Epithelial cell of proximal tubule (primary cell): ENCODE measurements at regions not wholly inside any gene's neighbourhood (a gene's known extent, or its start where the extent isn't known, plus 50 kb on each side); places are given as distances from the start of the nearest gene placed in this dataset.
"Not testable (repeated sequence)": the region's sequence is repeated elsewhere in the genome, so short reads cannot be mapped to it uniquely, and the experiment has no call there.

Experiments
- DNase-seq: peaks from one replicate; pipeline ENCODE4 v3.0.0-alpha.2; 2011; ENCODE audit warnings: low read depth
- H3K4me3 ChIP-seq: 2 replicates; pipeline ENCODE4 v1.5.1; 2011; ENCODE audit warnings: low read depth, mild to moderate bottlenecking, low read length
- CTCF ChIP-seq: conservative IDR thresholded peaks from 2 replicates; pipeline ENCODE4 v1.5.1; 2012; ENCODE audit warnings: low read depth, mild to moderate bottlenecking, low read length

GRCh38 chr7:121609208-121609607 lies 213.1 kb upstream of the FAM3C start:
- DNase-seq = no peak
- no peak overlapping the region for H3K4me3 ChIP-seq
- TF ChIP-seq CTCF = no peak

GRCh38 chr7:121608785-121609184 lies 212.7 kb upstream of the FAM3C start:
- no peak overlapping the region for H3K4me3 ChIP-seq
- no peak for DNase-seq
- no peak for TF ChIP-seq CTCF

- not testable (repeated sequence) for DNase-seq, H3K4me3 ChIP-seq
These were observed 212.1 kb upstream of the FAM3C start for GRCh38 chr7:121608183-121608582.

GRCh38 chr7:121605317-121605680 lies 209.2 kb upstream of the FAM3C start:
- DNase-seq = no peak
- no peak overlapping the region for H3K4me3 ChIP-seq
- TF ChIP-seq CTCF = peak; percentile 23

- no peak for DNase-seq
- no peak overlapping the region for H3K4me3 ChIP-seq
- no peak for TF ChIP-seq CTCF
These were observed 208.7 kb upstream of the FAM3C start for GRCh38 chr7:121604627-121605316.

GRCh38 chr7:121603886-121604285 lies 207.8 kb upstream of the FAM3C start:
- no peak for TF ChIP-seq CTCF
- no peak overlapping the region for H3K4me3 ChIP-seq
- no peak for DNase-seq

- no peak for TF ChIP-seq CTCF
- no peak for DNase-seq
- no peak overlapping the region for H3K4me3 ChIP-seq
These were observed 203.8 kb upstream of the FAM3C start for GRCh38 chr7:121599887-121600286.
